Stimulated activated naive B cell treated with anti-CD40 and anti-IgM and Interleukin-4, amounts not matched to agents 10 μg/mL and 1 μg/mL and 100 μg/mL, for 72 hours (primary cell): ENCODE measurements at regions not wholly inside any gene's neighbourhood (a gene's known extent, or its start where the extent isn't known, plus 50 kb on each side); places are given as distances from the start of the nearest gene placed in this dataset.
"Not testable (repeated sequence)": the region's sequence is repeated elsewhere in the genome, so short reads cannot be mapped to it uniquely, and the experiment has no call there.

Experiments
- ATAC-seq, 2 donors: fragments of 150-1000 bp; cut with Tn5 transposase; replicated peaks; 2 replicates each; pipeline ENCODE4 v1.10.0; 2021; ENCODE audit warnings: moderate library complexity in 1 of 2
- DNase-seq: peaks from one replicate; pipeline ENCODE4 v3.0.0; 2021
- H3K27ac Mint-ChIP-seq: one replicate; pipeline ENCODE4 v1.8.0; 2022; ENCODE audit warnings: mild to moderate bottlenecking, mixed read lengths
- H3K27me3 Mint-ChIP-seq, 2 donors: one replicate each; pipeline ENCODE4 v1.8.0; 2022; ENCODE audit warnings: mixed read lengths in 2 of 2
- H3K36me3 Mint-ChIP-seq, 2 donors: one replicate each; pipeline ENCODE4 v1.8.0; 2022; ENCODE audit warnings: mixed read lengths in 2 of 2, mild to moderate bottlenecking in 1 of 2
- H3K4me1 Mint-ChIP-seq, 2 donors: one replicate each; pipeline ENCODE4 v1.8.0; 2022; ENCODE audit warnings: mixed read lengths in 2 of 2, mild to moderate bottlenecking in 1 of 2
- H3K4me3 Mint-ChIP-seq, 2 donors: one replicate each; pipeline ENCODE4 v1.8.0; 2022; ENCODE audit warnings: mild to moderate bottlenecking in 2 of 2, mixed read lengths in 2 of 2, moderate library complexity in 1 of 2
- H3K9me3 Mint-ChIP-seq, 2 donors: one replicate each; pipeline ENCODE4 v1.8.0; 2022; ENCODE audit warnings: mixed read lengths in 2 of 2, mild to moderate bottlenecking in 1 of 2

- Mint-ChIP-seq H3K27ac (peak overlapping the region; percentile 17), H3K36me3 (peaks cover 3 to 4% of the 10 kb centered on the region in 2 donors), H3K4me3 (no peak overlapping the region), H3K27me3 (no peaks in the 10 kb centered on the region), H3K4me1 (peaks cover 28 to 33% of the 10 kb centered on the region in 2 donors), H3K9me3 (peaks cover 4 to 6% of the 10 kb centered on the region in 2 donors)
- no peak for DNase-seq
- no peak for ATAC-seq
Observed at GRCh38 chr6:137801352-137802114, 65.5 kb upstream of the TNFAIP3 start.

- ATAC-seq (no peak), DNase-seq (no peak)
- peaks cover 7 to 8% of the 10 kb centered on the region in 2 donors for H3K9me3 Mint-ChIP-seq
- peaks cover 5 to 7% of the 10 kb centered on the region in 2 donors for H3K36me3 Mint-ChIP-seq
- H3K4me1 Mint-ChIP-seq, result peaks cover 31 to 32% of the 10 kb centered on the region in 2 donors
- H3K4me3 Mint-ChIP-seq, result no peak overlapping the region
- no peak overlapping the region for H3K27ac Mint-ChIP-seq
- H3K27me3 Mint-ChIP-seq, result no peaks in the 10 kb centered on the region
Observed at GRCh38 chr6:137802408-137803182, 64.5 kb upstream of the TNFAIP3 start.

- ATAC-seq (no peak), DNase-seq (no peak)
- peaks cover 5 to 7% of the 10 kb centered on the region in 2 donors for H3K36me3 Mint-ChIP-seq
- peaks cover 23 to 29% of the 10 kb centered on the region in 2 donors for H3K4me1 Mint-ChIP-seq
- no peak overlapping the region for H3K4me3 Mint-ChIP-seq
- no peak overlapping the region for H3K27ac Mint-ChIP-seq
- no peaks in the 10 kb centered on the region for H3K27me3 Mint-ChIP-seq
- peaks cover 7 to 8% of the 10 kb centered on the region in 2 donors for H3K9me3 Mint-ChIP-seq
Observed at GRCh38 chr6:137804637-137805036, 62.4 kb upstream of the TNFAIP3 start.

GRCh38 chr6:137805622-137806021, 61.4 kb upstream of the TNFAIP3 start:
- no peak for DNase-seq
- no peak overlapping the region for H3K4me3 Mint-ChIP-seq
- H3K27ac Mint-ChIP-seq, result no peak overlapping the region
- no peaks in the 10 kb centered on the region for H3K27me3 Mint-ChIP-seq
- H3K36me3 Mint-ChIP-seq, result peaks cover 5 to 7% of the 10 kb centered on the region in 2 donors
- H3K4me1 Mint-ChIP-seq, result peaks cover 16 to 29% of the 10 kb centered on the region in 2 donors
- H3K9me3 Mint-ChIP-seq, result peaks cover 6 to 7% of the 10 kb centered on the region in 2 donors
- no peak for ATAC-seq

- peaks cover 7 to 10% of the 10 kb centered on the region in 2 donors for H3K9me3 Mint-ChIP-seq
Observed at GRCh38 chr6:137806914-137807682, 60.0 kb upstream of the TNFAIP3 start.

GRCh38 chr6:137808191-137808590, 58.9 kb upstream of the TNFAIP3 start:
- H3K4me3 Mint-ChIP-seq, result no peak overlapping the region
- DNase-seq (no peak), ATAC-seq (no peak)
- H3K27me3 Mint-ChIP-seq, result no peaks in the 10 kb centered on the region
- H3K4me1 Mint-ChIP-seq, result peaks cover 21 to 44% of the 10 kb centered on the region in 2 donors
- H3K9me3 Mint-ChIP-seq, result peaks cover 7 to 10% of the 10 kb centered on the region in 2 donors
- H3K27ac Mint-ChIP-seq, result no peak overlapping the region
- peaks cover 5 to 7% of the 10 kb centered on the region in 2 donors for H3K36me3 Mint-ChIP-seq

More at GRCh38 chr6:137806914-137807682, 60.0 kb upstream of the TNFAIP3 start:
- Mint-ChIP-seq H3K36me3 (peaks cover 5 to 7% of the 10 kb centered on the region in 2 donors), H3K4me1 (peaks cover 21 to 39% of the 10 kb centered on the region in 2 donors), H3K4me3 (no peak overlapping the region), H3K27me3 (no peaks in the 10 kb centered on the region), H3K27ac (no peak overlapping the region)
- ATAC-seq, result no peak
- no peak for DNase-seq

- H3K4me3 Mint-ChIP-seq, result no peak overlapping the region
- no peaks in the 10 kb centered on the region for H3K27me3 Mint-ChIP-seq
- H3K9me3 Mint-ChIP-seq, result peaks cover 3 to 7% of the 10 kb centered on the region in 2 donors
- no peak overlapping the region for H3K27ac Mint-ChIP-seq
- H3K4me1 Mint-ChIP-seq, result peaks cover 21 to 49% of the 10 kb centered on the region in 2 donors
- no peak for DNase-seq
- ATAC-seq, result no peak
- H3K36me3 Mint-ChIP-seq, result peaks cover 2 to 3% of the 10 kb centered on the region in 2 donors
Observed at GRCh38 chr6:137808836-137809315, 58.2 kb upstream of the TNFAIP3 start.

GRCh38 chr6:137809895-137810553, 57.0 kb upstream of the TNFAIP3 start:
- Mint-ChIP-seq H3K4me3 (peak overlapping the region in 1 of 2 donors; percentile 33), H3K4me1 (peaks cover 21 to 49% of the 10 kb centered on the region in 2 donors), H3K27ac (peak overlapping the region; percentile 89)
- ATAC-seq, H3K36me3 Mint-ChIP-seq, H3K27me3 Mint-ChIP-seq, H3K9me3 Mint-ChIP-seq, DNase-seq: not testable (repeated sequence)

- Mint-ChIP-seq H3K36me3 (peaks cover 2 to 3% of the 10 kb centered on the region in 2 donors), H3K27ac (peak overlapping the region; percentile 96), H3K27me3 (no peaks in the 10 kb centered on the region), H3K4me1 (peaks cover 22 to 50% of the 10 kb centered on the region in 2 donors), H3K4me3 (no peak overlapping the region), H3K9me3 (peaks cover 3 to 7% of the 10 kb centered on the region in 2 donors)
- DNase-seq (no peak), ATAC-seq (no peak)
Observed at GRCh38 chr6:137810554-137811120, 56.4 kb upstream of the TNFAIP3 start.

GRCh38 chr6:137811121-137811915, 55.7 kb upstream of the TNFAIP3 start:
- DNase-seq, result peak; percentile 82
- Mint-ChIP-seq H3K9me3 (peaks cover 3 to 7% of the 10 kb centered on the region in 2 donors), H3K4me3 (peak overlapping the region; percentile 57 to 70), H3K4me1 (peaks cover 29 to 57% of the 10 kb centered on the region in 2 donors), H3K27ac (peak overlapping the region; percentile 96), H3K27me3 (no peaks in the 10 kb centered on the region), H3K36me3 (peaks cover 3 to 4% of the 10 kb centered on the region in 2 donors)
- peak; percentile 96 to 99 for ATAC-seq

- peaks cover 2 to 6% of the 10 kb centered on the region in 2 donors for H3K9me3 Mint-ChIP-seq
- ATAC-seq (peak in 1 of 2 donors; percentile 4), DNase-seq (no peak)
- H3K4me1 Mint-ChIP-seq, result peaks cover 34 to 64% of the 10 kb centered on the region in 2 donors
- H3K4me3 Mint-ChIP-seq, result peak overlapping the region; percentile 57 to 70
- H3K36me3 Mint-ChIP-seq, result peaks cover 2 to 4% of the 10 kb centered on the region in 2 donors
- peak overlapping the region; percentile 96 for H3K27ac Mint-ChIP-seq
- H3K27me3 Mint-ChIP-seq, result no peaks in the 10 kb centered on the region
Observed at GRCh38 chr6:137811916-137812553, 55.0 kb upstream of the TNFAIP3 start.

GRCh38 chr6:137813308-137813970, 53.6 kb upstream of the TNFAIP3 start:
- Mint-ChIP-seq H3K27me3 (no peaks in the 10 kb centered on the region), H3K9me3 (peaks cover 0 to 5% of the 10 kb centered on the region in 2 donors), H3K36me3 (peaks cover under 1 to 2% of the 10 kb centered on the region in 2 donors), H3K27ac (no peak overlapping the region), H3K4me3 (no peak overlapping the region), H3K4me1 (peaks cover 39 to 74% of the 10 kb centered on the region in 2 donors)
- DNase-seq (no peak), ATAC-seq (no peak)
